PFSK-1 (cell line): ENCODE measurements at regions not wholly inside any gene's neighbourhood (a gene's known extent, or its start where the extent isn't known, plus 50 kb on each side); places are given as distances from the start of the nearest gene placed in this dataset.

Source experiments
- FOXP2 ChIP-seq: optimal IDR thresholded peaks from 2 replicates; pipeline ENCODE3; 2011; ENCODE audit warnings: borderline replicate concordance, control low read depth, inconsistent platforms; ENCODE audit not compliant: insufficient read depth; ENCODE audit errors: extremely low read length, extremely low read depth
- POLR2AphosphoS5 ChIP-seq: IDR thresholded peaks from 2 replicates; pipeline ENCODE4 v1.6.1; 2012; ENCODE audit warnings: low read depth, mild to moderate bottlenecking, control low read depth, low read length, moderate library complexity
- REST ChIP-seq, 2 experiments: IDR thresholded peaks; 2 replicates each; pipeline versions ENCODE4 v1.6.1 to v1.8.0; 2011 to 2012; ENCODE audit warnings: low read depth in 2 of 2, low read length in 2 of 2, control low read depth in 1 of 2, inconsistent platforms in 1 of 2, mild to moderate bottlenecking in 1 of 2, moderate library complexity in 1 of 2; ENCODE audit not compliant: insufficient read depth in 1 of 2
- SIN3A ChIP-seq: IDR thresholded peaks from 2 replicates; pipeline ENCODE4 v1.6.1; 2012; ENCODE audit warnings: mild to moderate bottlenecking, low read length, moderate library complexity, borderline replicate concordance; ENCODE audit not compliant: insufficient read depth
- TAF1 ChIP-seq: IDR thresholded peaks from 2 replicates; pipeline ENCODE4 v1.6.1; 2012; ENCODE audit warnings: low read length, control low read depth, borderline replicate concordance; ENCODE audit not compliant: insufficient read depth

- no peak for TF ChIP-seq SIN3A
- no peak for TF ChIP-seq FOXP2
- TF ChIP-seq TAF1, result no peak
- TF ChIP-seq REST (IDR thresholded peaks at IDR 0.05; ENCODE audit: insufficient read depth in 1 of 2, low read depth in 2 of 2, low read length in 2 of 2), result no peak
- TF ChIP-seq POLR2AphosphoS5, result no peak
These were observed 165.7 kb upstream of the DMRT1 start for GRCh38 chr9:675697-676370.

- TF ChIP-seq SIN3A (no peak), FOXP2 (no peak), REST (IDR thresholded peaks at IDR 0.05; ENCODE audit: insufficient read depth in 1 of 2, low read depth in 2 of 2, low read length in 2 of 2) (no peak), POLR2AphosphoS5 (no peak), TAF1 (no peak)
These were observed 164.6 kb upstream of the DMRT1 start for GRCh38 chr9:676780-677438.

GRCh38 chr9:677461-678097 is 163.9 kb upstream of the DMRT1 start:
- TF ChIP-seq SIN3A (no peak), POLR2AphosphoS5 (no peak), REST (IDR thresholded peaks at IDR 0.05; ENCODE audit: insufficient read depth in 1 of 2, low read depth in 2 of 2, low read length in 2 of 2) (no peak), TAF1 (no peak), FOXP2 (no peak)

- TF ChIP-seq POLR2AphosphoS5 (no peak), REST (IDR thresholded peaks at IDR 0.05; ENCODE audit: insufficient read depth in 1 of 2, low read depth in 2 of 2, low read length in 2 of 2) (no peak), TAF1 (no peak), FOXP2 (no peak), SIN3A (no peak)
These were observed 162.6 kb upstream of the DMRT1 start for GRCh38 chr9:678897-679296.
